Glomerular visceral epithelial cell (primary cell): ENCODE measurements at regions not wholly inside any gene's neighbourhood (a gene's known extent, or its start where the extent isn't known, plus 50 kb on each side); places are given as distances from the start of the nearest gene placed in this dataset.

Experiments
- DNase-seq: peaks from one replicate; pipeline ENCODE4 v3.0.0-alpha.2; 2016; ENCODE audit errors: extremely low spot score

GRCh38 chr3:165346503-165346902, 150.3 kb upstream of the SLITRK3 start:
- DNase-seq: no peak

GRCh38 chr3:165343185-165343584, 147.0 kb upstream of the SLITRK3 start:
- no peak for DNase-seq

- peak; percentile 40 for DNase-seq
Observed at GRCh38 chr3:165339753-165340152, 143.6 kb upstream of the SLITRK3 start.

- peak; percentile 2 for DNase-seq
Observed at GRCh38 chr3:165336786-165337185, 140.6 kb upstream of the SLITRK3 start.
